DND-41 (cell line): ENCODE measurements at regions not wholly inside any gene's neighbourhood (a gene's known extent, or its start where the extent isn't known, plus 50 kb on each side); places are given as distances from the start of the nearest gene placed in this dataset.

ENCODE experiments used
- EZH2 ChIP-seq: IDR thresholded peaks from 3 replicates; pipeline ENCODE4 v1.6.1; 2012; ENCODE audit warnings: borderline replicate concordance, low read depth, mild to moderate bottlenecking, moderate library complexity, low read length, inconsistent platforms; ENCODE audit not compliant: severe bottlenecking
- TF ChIP-seq, protein P1 (sequence below): IDR thresholded peaks from 2 replicates; pipeline ENCODE4 v1.5.1; 2012; ENCODE audit warnings: borderline replicate concordance, low read length, moderate library complexity, mild to moderate bottlenecking; ENCODE audit not compliant: poor library complexity, severe bottlenecking; ENCODE audit errors: extremely low read depth

DNA sequence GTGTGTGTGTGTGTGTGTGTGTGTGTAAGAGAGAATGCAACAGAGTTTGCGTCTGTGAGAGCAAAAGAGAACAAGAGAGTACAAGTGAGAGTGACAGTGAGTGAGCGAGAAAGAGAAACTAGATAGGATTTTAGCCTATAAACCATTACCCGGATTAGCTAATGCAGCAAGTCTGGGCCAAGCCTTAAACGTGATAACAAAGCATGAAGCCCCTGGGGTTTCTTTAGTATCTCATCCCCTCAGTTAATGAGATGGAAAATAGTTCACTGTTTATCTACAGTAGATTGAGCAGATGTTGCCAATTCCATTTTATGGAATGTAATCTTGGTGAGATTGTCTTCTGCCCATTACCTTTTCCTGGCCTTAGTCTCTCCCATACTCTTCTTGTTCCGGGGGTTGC, 114.5 kb downstream of the MAT2B start:
- TF ChIP-seq, protein P1, sequence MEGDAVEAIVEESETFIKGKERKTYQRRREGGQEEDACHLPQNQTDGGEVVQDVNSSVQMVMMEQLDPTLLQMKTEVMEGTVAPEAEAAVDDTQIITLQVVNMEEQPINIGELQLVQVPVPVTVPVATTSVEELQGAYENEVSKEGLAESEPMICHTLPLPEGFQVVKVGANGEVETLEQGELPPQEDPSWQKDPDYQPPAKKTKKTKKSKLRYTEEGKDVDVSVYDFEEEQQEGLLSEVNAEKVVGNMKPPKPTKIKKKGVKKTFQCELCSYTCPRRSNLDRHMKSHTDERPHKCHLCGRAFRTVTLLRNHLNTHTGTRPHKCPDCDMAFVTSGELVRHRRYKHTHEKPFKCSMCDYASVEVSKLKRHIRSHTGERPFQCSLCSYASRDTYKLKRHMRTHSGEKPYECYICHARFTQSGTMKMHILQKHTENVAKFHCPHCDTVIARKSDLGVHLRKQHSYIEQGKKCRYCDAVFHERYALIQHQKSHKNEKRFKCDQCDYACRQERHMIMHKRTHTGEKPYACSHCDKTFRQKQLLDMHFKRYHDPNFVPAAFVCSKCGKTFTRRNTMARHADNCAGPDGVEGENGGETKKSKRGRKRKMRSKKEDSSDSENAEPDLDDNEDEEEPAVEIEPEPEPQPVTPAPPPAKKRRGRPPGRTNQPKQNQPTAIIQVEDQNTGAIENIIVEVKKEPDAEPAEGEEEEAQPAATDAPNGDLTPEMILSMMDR = no peak
- TF ChIP-seq EZH2 = no peak
